Esophagus muscularis mucosa (tissue), 4 donors: ENCODE measurements at regions not wholly inside any gene's neighbourhood (a gene's known extent, or its start where the extent isn't known, plus 50 kb on each side); places are given as distances from the start of the nearest gene placed in this dataset.

ENCODE experiments used
- CTCF ChIP-seq, 3 experiments: fragments of 200-600 bp in 2 of 3; fragments of 450-650 bp in 1 of 3; sonication (generic) in 2 of 3; IDR thresholded peaks; one replicate each; pipeline ENCODE4 v1.5.1; 2017 to 2019; ENCODE audit warnings: antibody characterized with exemption in 3 of 3, mild to moderate bottlenecking in 2 of 3, moderate library complexity in 1 of 3
- EP300 ChIP-seq: sonication (generic); formaldehyde crosslinking; IDR thresholded peaks from one replicate; pipeline ENCODE4 v1.6.1; 2017; ENCODE audit warnings: antibody characterized with exemption
- POLR2A ChIP-seq: fragments of 450-650 bp; IDR thresholded peaks from one replicate; pipeline ENCODE4 v1.6.1; 2017; ENCODE audit warnings: antibody characterized with exemption, moderate library complexity, mild to moderate bottlenecking, low read depth
- POLR2AphosphoS5 ChIP-seq, 2 donors: sonication (generic); formaldehyde crosslinking; IDR thresholded peaks; one replicate each; pipeline ENCODE4 v1.6.1; 2017; ENCODE audit warnings: antibody characterized with exemption in 2 of 2

GRCh38 chr2:185428000-185428399, 310.6 kb upstream of the FSIP2 start:
- TF ChIP-seq EP300 (no peak), CTCF (IDR thresholded peaks at IDR 0.05) (no peak), POLR2A (no peak), POLR2AphosphoS5 (IDR thresholded peaks at IDR 0.05) (no peak)
